NCI-H69 (cell line): ENCODE measurements at regions not wholly inside any gene's neighbourhood (a gene's known extent, or its start where the extent isn't known, plus 50 kb on each side); places are given as distances from the start of the nearest gene placed in this dataset.

ENCODE experiments used
- DNase-seq: peaks from one replicate; lab custom pipeline; 2025; lab: John Stamatoyannopoulos, UW

- DNase-seq, result no peak
Observed at GRCh38 chr21:18460979-18461378, 57.4 kb upstream of the TMPRSS15 start.

GRCh38 chr21:18461743-18462142, 58.2 kb upstream of the TMPRSS15 start:
- no peak for DNase-seq

GRCh38 chr21:18467715-18468114, 64.1 kb upstream of the TMPRSS15 start:
- no peak for DNase-seq

- peak; percentile 78 for DNase-seq
Observed at GRCh38 chr21:18468790-18469189, 65.2 kb upstream of the TMPRSS15 start.

GRCh38 chr21:18476639-18477038, 73.1 kb upstream of the TMPRSS15 start:
- DNase-seq, result no peak

- DNase-seq, result no peak
Observed at GRCh38 chr21:18477043-18477442, 73.5 kb upstream of the TMPRSS15 start.

- no peak for DNase-seq
Observed at GRCh38 chr21:18478513-18478912, 74.9 kb upstream of the TMPRSS15 start.

- no peak for DNase-seq
Observed at GRCh38 chr21:18488252-18488651, 84.7 kb upstream of the TMPRSS15 start.

GRCh38 chr21:18493422-18493821, 89.8 kb upstream of the TMPRSS15 start:
- DNase-seq, result peak; percentile 77

GRCh38 chr21:18495523-18495922, 91.9 kb upstream of the TMPRSS15 start:
- peak; percentile 51 for DNase-seq

GRCh38 chr21:18498431-18498830, 94.8 kb upstream of the TMPRSS15 start:
- no peak for DNase-seq

GRCh38 chr21:18499761-18500376, 96.3 kb upstream of the TMPRSS15 start:
- DNase-seq, result peak; percentile 83

- peak; percentile 62 for DNase-seq
Observed at GRCh38 chr21:18518054-18518481, 114.5 kb upstream of the TMPRSS15 start.

GRCh38 chr21:18521204-18521603, 117.6 kb upstream of the TMPRSS15 start:
- peak; percentile 42 for DNase-seq

- peak; percentile 69 for DNase-seq
Observed at GRCh38 chr21:18522181-18522972, 118.8 kb upstream of the TMPRSS15 start.

- peak; percentile 16 for DNase-seq
Observed at GRCh38 chr21:18524097-18524880, 120.7 kb upstream of the TMPRSS15 start.

- peak; percentile 94 for DNase-seq
Observed at GRCh38 chr21:18529254-18529653, 125.7 kb upstream of the TMPRSS15 start.

- no peak for DNase-seq
Observed at GRCh38 chr21:18542081-18542480, 138.5 kb upstream of the TMPRSS15 start.

- DNase-seq, result no peak
Observed at GRCh38 chr21:18545908-18546307, 142.3 kb upstream of the TMPRSS15 start.

- DNase-seq, result no peak
Observed at GRCh38 chr21:18547347-18547746, 143.8 kb upstream of the TMPRSS15 start.

GRCh38 chr21:18548249-18548648, 144.7 kb upstream of the TMPRSS15 start:
- no peak for DNase-seq

GRCh38 chr21:18549214-18549905, 145.8 kb upstream of the TMPRSS15 start:
- no peak for DNase-seq
